Coronary artery (tissue), 2 donors: ENCODE measurements at regions not wholly inside any gene's neighbourhood (a gene's known extent, or its start where the extent isn't known, plus 50 kb on each side); places are given as distances from the start of the nearest gene placed in this dataset.

ENCODE experiments used
- DNase-seq: peaks from one replicate; pipeline ENCODE4 v3.0.0-alpha.2; 2017; ENCODE audit warnings: low spot score
- H3K27ac ChIP-seq, 2 donors: fragments of 200-600 bp; sonication (generic); one replicate each; pipeline ENCODE4 v1.5.1; 2016 to 2019
- H3K4me3 ChIP-seq: fragments of 200-600 bp; sonication (generic); 2 replicates; pipeline ENCODE4 v1.5.1; 2016; ENCODE audit warnings: mild to moderate bottlenecking, moderate library complexity
- TF ChIP-seq, protein P1 (sequence below): fragments of 200-600 bp; sonication (generic); IDR thresholded peaks from one replicate; pipeline ENCODE4 v1.5.1; 2019; ENCODE audit warnings: antibody characterized with exemption

DNA sequence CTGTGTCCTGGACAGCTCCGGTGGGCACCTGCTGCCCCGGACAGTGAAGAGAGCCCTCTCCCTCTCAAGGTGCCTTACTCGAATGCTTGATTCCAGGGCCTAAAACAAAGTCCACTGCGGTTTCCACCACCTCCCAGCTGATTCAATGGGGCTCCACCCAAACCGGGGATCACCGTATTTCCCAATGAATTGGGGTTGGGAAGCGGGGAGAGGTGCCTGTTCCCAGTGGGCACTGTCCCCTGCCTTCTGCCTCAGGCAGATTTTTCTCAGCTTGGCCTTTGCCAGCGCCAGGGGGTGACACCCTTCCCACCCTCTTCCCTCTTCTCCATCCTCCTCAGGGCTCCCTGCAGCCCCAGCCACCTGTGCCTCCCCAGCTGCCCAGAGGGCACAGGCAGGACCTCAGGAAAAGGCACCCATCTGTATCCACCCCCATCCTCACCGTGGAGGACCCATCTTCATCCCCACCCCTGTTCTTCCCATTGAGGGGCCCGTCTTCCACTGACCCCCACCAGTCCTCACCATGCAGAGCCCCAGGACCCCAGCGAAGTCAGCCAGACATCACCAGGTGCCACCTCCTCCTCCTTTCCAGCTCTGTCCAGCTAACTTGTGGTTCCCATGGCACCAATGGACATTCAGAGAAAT lies 66.7 kb upstream of the HPCAL1 start:
- no peak for DNase-seq
- Histone ChIP-seq H3K4me3 (no peak overlapping the region), H3K27ac (no peak overlapping the region)
- TF ChIP-seq, protein P1, sequence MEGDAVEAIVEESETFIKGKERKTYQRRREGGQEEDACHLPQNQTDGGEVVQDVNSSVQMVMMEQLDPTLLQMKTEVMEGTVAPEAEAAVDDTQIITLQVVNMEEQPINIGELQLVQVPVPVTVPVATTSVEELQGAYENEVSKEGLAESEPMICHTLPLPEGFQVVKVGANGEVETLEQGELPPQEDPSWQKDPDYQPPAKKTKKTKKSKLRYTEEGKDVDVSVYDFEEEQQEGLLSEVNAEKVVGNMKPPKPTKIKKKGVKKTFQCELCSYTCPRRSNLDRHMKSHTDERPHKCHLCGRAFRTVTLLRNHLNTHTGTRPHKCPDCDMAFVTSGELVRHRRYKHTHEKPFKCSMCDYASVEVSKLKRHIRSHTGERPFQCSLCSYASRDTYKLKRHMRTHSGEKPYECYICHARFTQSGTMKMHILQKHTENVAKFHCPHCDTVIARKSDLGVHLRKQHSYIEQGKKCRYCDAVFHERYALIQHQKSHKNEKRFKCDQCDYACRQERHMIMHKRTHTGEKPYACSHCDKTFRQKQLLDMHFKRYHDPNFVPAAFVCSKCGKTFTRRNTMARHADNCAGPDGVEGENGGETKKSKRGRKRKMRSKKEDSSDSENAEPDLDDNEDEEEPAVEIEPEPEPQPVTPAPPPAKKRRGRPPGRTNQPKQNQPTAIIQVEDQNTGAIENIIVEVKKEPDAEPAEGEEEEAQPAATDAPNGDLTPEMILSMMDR: no peak

DNA sequence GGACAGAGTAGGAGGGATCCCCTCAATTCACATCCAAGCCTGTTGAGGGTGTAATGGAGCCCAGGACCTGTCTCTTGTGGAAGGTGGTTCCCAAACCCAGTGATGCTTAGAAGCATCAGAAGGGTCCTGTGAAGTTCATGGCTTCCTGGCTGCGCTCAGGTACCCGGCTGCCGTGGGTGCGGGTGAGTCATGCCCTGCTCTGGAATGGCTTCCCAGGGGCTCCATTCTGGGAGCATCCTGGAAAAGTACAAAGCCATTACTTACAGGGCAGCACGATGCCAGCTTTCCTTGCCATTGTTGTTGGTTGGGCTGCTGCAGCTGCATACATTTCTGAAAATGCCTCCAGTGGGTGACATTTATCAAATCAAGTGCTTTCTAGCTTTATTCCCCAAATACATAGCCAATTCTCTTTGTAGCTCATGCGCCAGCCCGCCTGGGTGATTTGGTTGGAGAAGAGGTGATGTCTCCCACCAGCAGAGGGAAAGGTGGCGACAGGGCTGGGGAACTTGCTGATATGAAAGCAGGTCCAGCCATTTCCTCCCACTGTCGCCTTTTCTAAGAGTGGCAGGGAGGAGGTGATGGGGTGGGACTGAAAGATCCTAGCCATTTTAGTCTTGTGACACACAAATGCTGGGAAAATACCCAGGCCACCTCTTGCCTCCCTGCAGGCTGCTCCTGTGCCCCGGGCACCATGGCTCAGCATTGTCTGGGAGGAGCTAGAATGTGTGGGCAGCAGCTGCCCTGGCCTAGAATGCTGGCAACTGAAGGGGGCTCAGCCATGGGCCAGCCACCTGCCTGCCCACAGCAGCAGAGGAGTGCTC lies 65.9 kb upstream of the HPCAL1 start:
- Histone ChIP-seq H3K27ac (no peak overlapping the region), H3K4me3 (no peak overlapping the region)
- no peak for DNase-seq
- TF ChIP-seq, protein P1: no peak

DNA sequence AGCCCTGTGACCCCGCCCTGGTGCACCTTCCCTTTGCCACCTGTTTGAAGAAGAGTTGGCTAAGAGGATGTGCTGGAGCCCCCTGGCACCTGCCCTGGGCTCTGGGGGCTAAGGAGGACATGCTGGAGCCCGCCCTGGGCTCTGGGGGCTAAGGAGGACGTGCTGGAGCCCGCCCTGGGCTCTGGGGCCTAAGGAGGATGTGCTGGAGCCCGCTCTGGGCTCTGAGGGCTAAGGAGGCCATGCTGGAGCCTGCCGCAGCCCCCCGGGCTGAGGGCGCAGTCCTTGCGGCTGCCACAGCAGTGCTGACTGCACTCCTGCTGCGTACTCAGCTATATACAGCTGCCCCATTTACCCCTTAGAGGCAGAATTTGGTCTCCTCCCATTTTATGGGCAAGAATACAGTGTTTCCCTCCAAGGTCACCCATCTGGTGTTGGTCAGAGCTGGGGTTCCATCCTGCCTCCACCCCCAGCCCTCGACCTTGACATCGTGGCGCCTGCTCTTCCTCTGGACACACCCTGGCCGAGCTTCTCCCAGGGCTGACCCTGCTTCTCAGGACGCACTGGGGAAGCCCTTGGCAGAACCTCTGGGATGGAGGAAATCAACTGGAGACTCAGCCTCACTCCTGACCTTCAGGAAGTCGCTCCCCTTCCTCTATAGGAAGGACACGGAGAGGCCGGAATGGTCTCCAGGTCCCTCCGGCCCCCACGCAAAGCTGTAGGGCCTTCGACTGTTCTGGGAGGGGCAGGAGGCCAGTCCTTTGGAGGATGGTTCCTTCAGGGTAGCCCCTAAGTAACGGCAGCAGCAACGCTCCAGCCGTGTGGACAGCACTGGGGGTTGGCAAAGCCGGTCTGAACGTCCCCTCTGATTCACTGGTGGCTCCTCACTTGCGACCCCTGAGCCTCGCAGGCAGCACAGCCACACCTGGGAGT lies 65.0 kb upstream of the HPCAL1 start:
- H3K4me3 ChIP-seq: no peak overlapping the region
- TF ChIP-seq, protein P1: no peak
- no peak overlapping the region for H3K27ac ChIP-seq
- DNase-seq: no peak

DNA sequence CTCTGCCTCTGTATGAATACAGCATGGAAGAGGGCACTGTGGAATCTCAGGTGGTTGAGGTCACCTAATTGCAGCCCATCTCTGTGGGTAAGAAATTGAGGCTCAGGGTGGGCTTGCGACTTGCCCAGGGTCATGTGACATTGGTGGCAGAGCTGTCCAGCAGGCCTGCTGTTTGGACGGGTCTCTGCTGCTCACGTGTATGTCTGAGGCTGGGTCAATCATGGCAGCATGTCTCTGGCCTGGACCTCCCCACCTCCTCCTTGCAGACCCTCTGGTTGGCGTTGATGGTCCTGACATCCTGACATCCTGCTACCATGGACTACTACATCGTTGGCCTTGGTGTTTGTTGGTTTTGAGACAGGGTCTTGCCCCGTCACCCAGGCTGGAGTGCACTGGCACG lies 64.3 kb upstream of the HPCAL1 start:
- Histone ChIP-seq H3K27ac (no peak overlapping the region), H3K4me3 (no peak overlapping the region)
- no peak for DNase-seq
- TF ChIP-seq, protein P1: no peak

DNA sequence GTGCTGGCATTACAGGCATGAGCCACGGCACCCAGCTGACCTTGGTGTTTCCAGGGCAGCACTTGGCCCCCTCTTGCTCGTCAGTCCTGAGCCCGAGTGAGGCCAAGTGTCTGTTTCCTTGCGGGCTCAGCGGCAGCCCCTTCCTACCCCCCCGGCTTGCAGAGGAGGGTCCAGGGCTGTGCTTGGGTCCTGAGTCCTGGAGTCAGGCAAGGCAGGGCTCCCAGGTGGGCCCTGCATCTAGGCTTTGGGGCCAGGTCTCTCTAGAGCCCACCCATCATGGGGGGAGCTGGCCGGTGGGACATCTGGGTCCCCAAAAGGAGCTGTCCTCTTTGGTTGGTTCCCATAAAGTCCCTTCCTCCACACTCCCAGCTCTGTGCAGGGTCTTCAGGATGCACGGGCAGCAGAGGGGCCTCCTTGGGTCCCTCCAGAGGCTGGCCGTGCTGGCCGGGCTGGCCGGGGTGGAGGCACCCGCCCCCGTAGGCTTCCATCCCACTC lies 63.7 kb upstream of the HPCAL1 start:
- Histone ChIP-seq H3K4me3 (no peak overlapping the region), H3K27ac (no peak overlapping the region)
- TF ChIP-seq, protein P1: no peak
- DNase-seq: no peak

DNA sequence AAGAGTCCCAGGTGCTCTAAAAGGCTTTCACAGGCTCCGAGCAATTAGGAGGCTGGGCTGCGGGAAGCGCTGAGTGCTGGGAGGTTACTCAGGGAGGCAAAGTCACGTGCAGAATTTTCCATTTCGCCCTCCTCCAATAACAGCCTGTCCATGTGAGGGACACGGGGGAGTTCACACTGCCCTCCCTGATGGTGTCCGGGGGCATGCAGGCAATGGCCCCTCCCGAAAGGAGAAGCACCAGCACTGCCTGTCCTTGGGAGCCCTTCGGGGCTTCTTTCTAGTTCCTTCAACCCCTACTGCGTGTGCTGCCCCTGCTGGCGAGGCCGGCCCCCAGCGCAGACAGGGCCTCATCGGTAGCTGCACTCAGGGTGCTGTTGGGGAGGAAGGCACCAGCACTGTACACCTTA lies 63.1 kb upstream of the HPCAL1 start:
- DNase-seq: no peak
- H3K27ac ChIP-seq: no peak overlapping the region
- no peak overlapping the region for H3K4me3 ChIP-seq
- TF ChIP-seq, protein P1: no peak
